ENCODE measurements at regions not wholly inside any gene's neighbourhood (a gene's known extent, or its start where the extent isn't known, plus 50 kb on each side); places are given as distances from the start of the nearest gene placed in this dataset.

DNA sequence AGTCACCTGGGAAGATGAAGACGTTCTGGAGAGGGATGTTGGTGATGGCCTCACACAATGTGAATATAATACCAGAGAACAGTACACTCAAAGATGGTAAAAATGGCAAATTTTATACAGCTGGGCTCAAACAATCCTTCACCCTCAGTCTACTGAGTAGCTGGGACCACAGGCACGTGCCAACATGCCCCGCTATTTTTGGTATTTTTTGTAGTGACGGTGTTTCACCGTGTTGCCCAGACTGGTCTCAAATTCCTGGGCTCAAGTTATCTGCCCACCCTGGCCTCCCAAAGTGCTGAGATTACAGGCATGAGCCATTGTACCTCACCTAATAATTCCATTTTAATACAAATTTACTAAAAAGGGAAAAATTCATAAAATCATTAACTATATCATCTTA, 280.3 kb upstream of the HSFY2 start:
- WGBS (ENCODE audit: insufficient coverage): 91% methylated on average over 4 of the region's 5 CpGs

DNA sequence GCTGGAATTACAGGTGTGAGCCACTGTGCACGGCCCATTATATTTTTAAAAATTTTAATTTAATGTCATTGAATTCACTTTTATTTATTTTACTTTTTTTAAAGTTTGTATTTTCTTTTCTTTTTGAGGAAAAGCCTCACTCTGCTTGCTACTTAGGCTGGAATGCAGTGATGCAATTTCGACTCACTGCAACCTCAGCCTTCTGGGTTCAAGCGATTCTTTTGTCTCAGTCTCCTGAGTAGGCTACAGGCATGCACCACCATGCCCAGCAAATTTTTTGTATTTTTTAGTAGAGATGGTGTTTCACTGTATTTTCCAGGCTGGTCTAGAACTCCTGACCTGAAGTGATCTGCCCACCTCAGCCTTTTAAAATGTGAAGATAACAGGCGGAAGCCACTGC, 277.5 kb upstream of the HSFY2 start:
- Histone ChIP-seq H3K27me3 (replicated peaks in 1 of 4; ENCODE audit: control extremely low read depth in 1 of 4, control insufficient read depth in 3 of 4, insufficient read depth in 4 of 4, low read length in 3 of 4) (no peaks in the 10 kb centered on the region), H3K79me2 (ENCODE audit: control insufficient read depth, insufficient read depth, low read length) (no peaks in the 10 kb centered on the region), H3K4me2 (replicated peaks; ENCODE audit: low read depth, low read length, poor library complexity, severe bottlenecking) (no peak overlapping the region), H2AFZ (ENCODE audit: insufficient read depth, low read depth, low read length, poor library complexity, severe bottlenecking) (no peak overlapping the region), H3K4me3 (ENCODE audit: control extremely low read depth in 1 of 5, extremely low read depth in 1 of 5, insufficient read depth in 1 of 5, low read depth in 2 of 5, low read length in 4 of 5) (no peak overlapping the region), H3K36me3 (replicated peaks in 1 of 2; ENCODE audit: control extremely low read depth in 1 of 2, control insufficient read depth in 1 of 2, extremely low read depth in 1 of 2, insufficient read depth in 2 of 2, low read length in 1 of 2) (no peaks in the 10 kb centered on the region), H3K4me1 (ENCODE audit: control insufficient read depth in 2 of 2, insufficient read depth in 2 of 2, low read length in 2 of 2) (no peaks in the 10 kb centered on the region), H4K20me1 (ENCODE audit: control insufficient read depth, insufficient read depth, low read length, poor library complexity, severe bottlenecking) (no peaks in the 10 kb centered on the region), H3K9me3 (ENCODE audit: control extremely low read depth in 1 of 3, control insufficient read depth in 2 of 3, insufficient read depth in 1 of 3, low read length in 2 of 3) (peaks cover 0 to 4% (median 0%) of the 10 kb centered on the region in 3 donors), H3K9ac (ENCODE audit: low read length) (no peak overlapping the region), H3K27ac (ENCODE audit: low read length in 2 of 2) (no peak overlapping the region)
- ChIA-PET CTCF (no interaction called here), POLR2A (no interaction called here)
- H3K27ac Mint-ChIP-seq: no peak overlapping the region
- no peak for TF ChIP-seq EZH2 (IDR thresholded peaks at IDR 0.05; ENCODE audit: borderline replicate concordance, insufficient read depth, low read depth, low read length, poor library complexity, severe bottlenecking)
- TF ChIP-seq, protein P1, sequence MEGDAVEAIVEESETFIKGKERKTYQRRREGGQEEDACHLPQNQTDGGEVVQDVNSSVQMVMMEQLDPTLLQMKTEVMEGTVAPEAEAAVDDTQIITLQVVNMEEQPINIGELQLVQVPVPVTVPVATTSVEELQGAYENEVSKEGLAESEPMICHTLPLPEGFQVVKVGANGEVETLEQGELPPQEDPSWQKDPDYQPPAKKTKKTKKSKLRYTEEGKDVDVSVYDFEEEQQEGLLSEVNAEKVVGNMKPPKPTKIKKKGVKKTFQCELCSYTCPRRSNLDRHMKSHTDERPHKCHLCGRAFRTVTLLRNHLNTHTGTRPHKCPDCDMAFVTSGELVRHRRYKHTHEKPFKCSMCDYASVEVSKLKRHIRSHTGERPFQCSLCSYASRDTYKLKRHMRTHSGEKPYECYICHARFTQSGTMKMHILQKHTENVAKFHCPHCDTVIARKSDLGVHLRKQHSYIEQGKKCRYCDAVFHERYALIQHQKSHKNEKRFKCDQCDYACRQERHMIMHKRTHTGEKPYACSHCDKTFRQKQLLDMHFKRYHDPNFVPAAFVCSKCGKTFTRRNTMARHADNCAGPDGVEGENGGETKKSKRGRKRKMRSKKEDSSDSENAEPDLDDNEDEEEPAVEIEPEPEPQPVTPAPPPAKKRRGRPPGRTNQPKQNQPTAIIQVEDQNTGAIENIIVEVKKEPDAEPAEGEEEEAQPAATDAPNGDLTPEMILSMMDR (IDR thresholded peaks at IDR 0.05): no peak
- H3K27me3 Mint-ChIP-seq: no peaks in the 10 kb centered on the region
- DNase-seq (no peak), ATAC-seq (ENCODE audit: low read depth) (no peak)
- no peak overlapping the region for H3K4me3 Mint-ChIP-seq
- H3K4me1 Mint-ChIP-seq: peaks cover 2% of the 10 kb centered on the region
- H3K9me3 Mint-ChIP-seq (ENCODE audit: insufficient read depth): no peaks in the 10 kb centered on the region
- WGBS (ENCODE audit: insufficient coverage): no CpG with 5 or more reads among the region's 4 CpGs
- intact Hi-C loops (cut with micrococcal nuclease): no loop called here

More for the DNA sequence above, 280.3 kb upstream of the HSFY2 start:
- Mint-ChIP-seq H3K27me3 (no peaks in the 10 kb centered on the region), H3K4me1 (peaks cover 2% of the 10 kb centered on the region), H3K27ac (no peak overlapping the region), H3K9me3 (ENCODE audit: insufficient read depth) (no peaks in the 10 kb centered on the region), H3K4me3 (no peak overlapping the region)
- ChIA-PET CTCF (no interaction called here), POLR2A (no interaction called here)
- Histone ChIP-seq H3K9me3 (ENCODE audit: control extremely low read depth in 1 of 3, control insufficient read depth in 2 of 3, insufficient read depth in 1 of 3, low read length in 2 of 3) (no peaks in the 10 kb centered on the region), H3K9ac (ENCODE audit: low read length) (no peak overlapping the region), H3K4me3 (ENCODE audit: control extremely low read depth in 1 of 5, extremely low read depth in 1 of 5, insufficient read depth in 1 of 5, low read depth in 2 of 5, low read length in 4 of 5) (no peak overlapping the region), H3K27me3 (replicated peaks in 1 of 4; ENCODE audit: control extremely low read depth in 1 of 4, control insufficient read depth in 3 of 4, insufficient read depth in 4 of 4, low read length in 3 of 4) (no peaks in the 10 kb centered on the region), H3K4me1 (ENCODE audit: control insufficient read depth in 2 of 2, insufficient read depth in 2 of 2, low read length in 2 of 2) (no peaks in the 10 kb centered on the region), H2AFZ (ENCODE audit: insufficient read depth, low read depth, low read length, poor library complexity, severe bottlenecking) (no peak overlapping the region), H3K4me2 (replicated peaks; ENCODE audit: low read depth, low read length, poor library complexity, severe bottlenecking) (no peak overlapping the region), H3K79me2 (ENCODE audit: control insufficient read depth, insufficient read depth, low read length) (no peaks in the 10 kb centered on the region), H3K36me3 (replicated peaks in 1 of 2; ENCODE audit: control extremely low read depth in 1 of 2, control insufficient read depth in 1 of 2, extremely low read depth in 1 of 2, insufficient read depth in 2 of 2, low read length in 1 of 2) (no peaks in the 10 kb centered on the region), H4K20me1 (ENCODE audit: control insufficient read depth, insufficient read depth, low read length, poor library complexity, severe bottlenecking) (no peaks in the 10 kb centered on the region), H3K27ac (ENCODE audit: low read length in 2 of 2) (no peak overlapping the region)
- ATAC-seq (ENCODE audit: low read depth) (no peak), DNase-seq (no peak)
- intact Hi-C loops (cut with micrococcal nuclease): no loop called here
- TF ChIP-seq, protein P1 (IDR thresholded peaks at IDR 0.05): no peak
- no peak for TF ChIP-seq EZH2 (IDR thresholded peaks at IDR 0.05; ENCODE audit: borderline replicate concordance, insufficient read depth, low read depth, low read length, poor library complexity, severe bottlenecking)
